SK-N-SH (cell line): ENCODE measurements at regions not wholly inside any gene's neighbourhood (a gene's known extent, or its start where the extent isn't known, plus 50 kb on each side); places are given as distances from the start of the nearest gene placed in this dataset.

ENCODE experiments used
- CTCF ChIA-PET: fragments of 300-600, 350-600 bp; formaldehyde crosslinking; extraction: SDS; loops from one replicate; lab custom pipeline; 2021; lab: Yijun Ruan, JAX
- POLR2A ChIA-PET: fragments of 350-600 bp; sonication (Branson Sonifier 250); formaldehyde crosslinking; extraction: SDS; loops from one replicate; lab custom pipeline; 2020; ENCODE audit warnings: antibody characterized with exemption, inconsistent platforms; lab: Yijun Ruan, JAX
- DNase-seq: peaks from one replicate; pipeline ENCODE4 v3.0.0; 2012
- H2AFZ ChIP-seq: fragments of 200-600 bp; sonication (generic); 2 replicates; pipeline ENCODE4 v1.8.1; 2016; ENCODE audit warnings: antibody characterized with exemption, mild to moderate bottlenecking, low read depth
- H3F3A ChIP-seq: fragments of 200-600 bp; sonication (generic); replicated peaks from 2 replicates; pipeline ENCODE3; 2016; ENCODE audit warnings: antibody characterized with exemption, mild to moderate bottlenecking; ENCODE audit not compliant: insufficient read depth
- H3K27ac ChIP-seq, 2 experiments: fragments of 200-500 bp in 1 of 2; fragments of 200-600 bp in 1 of 2; sonication (Bioruptor generic) in 1 of 2; sonication (generic), shearing (Covaris generic) in 1 of 2; 2 replicates each; pipeline versions ENCODE4 v1.5.1 to v1.6.1; 2014 to 2016; ENCODE audit warnings: low read depth in 2 of 2, inconsistent platforms in 1 of 2, low read length in 1 of 2, mild to moderate bottlenecking in 1 of 2, mixed read lengths in 1 of 2
- H3K27me3 ChIP-seq: fragments of 200-600 bp; sonication (generic), shearing (Covaris generic); 2 replicates; pipeline ENCODE4 v1.6.1; 2016; ENCODE audit warnings: mixed run types; ENCODE audit not compliant: insufficient read depth
- H3K36me3 ChIP-seq, 2 experiments: fragments of 200-500 bp in 1 of 2; fragments of 200-600 bp in 1 of 2; sonication (Bioruptor generic) in 1 of 2; sonication (generic) in 1 of 2; replicated peaks in 1 of 2; 2 replicates each; pipeline versions ENCODE3 to v1.5.1; 2014 to 2016; ENCODE audit warnings: low read length in 1 of 2, mild to moderate bottlenecking in 1 of 2; ENCODE audit not compliant: insufficient read depth in 2 of 2, control insufficient read depth in 1 of 2
- H3K4me1 ChIP-seq, 2 experiments: fragments of 200-500 bp in 1 of 2; fragments of 200-600 bp in 1 of 2; sonication (Bioruptor generic) in 1 of 2; sonication (generic), shearing (Covaris generic) in 1 of 2; 2 replicates each; pipeline versions ENCODE4 v1.5.1 to v1.6.1; 2014 to 2016; ENCODE audit warnings: low read depth in 1 of 2, low read length in 1 of 2, mixed run types in 1 of 2; ENCODE audit not compliant: insufficient read depth in 2 of 2, control insufficient read depth in 1 of 2
- H3K4me2 ChIP-seq: fragments of 200-600 bp; sonication (generic), shearing (Covaris generic); 2 replicates; pipeline ENCODE4 v1.6.1; 2017; ENCODE audit warnings: mixed run types
- H3K4me3 ChIP-seq, 2 experiments: fragments of 200-500 bp in 1 of 2; fragments of 200-600 bp in 1 of 2; sonication (Bioruptor generic) in 1 of 2; sonication (generic), shearing (Covaris generic) in 1 of 2; 2 replicates each; pipeline versions ENCODE4 v1.5.1 to v1.8.1; 2014 to 2016; ENCODE audit warnings: low read depth in 2 of 2, inconsistent platforms in 1 of 2, low read length in 1 of 2, mild to moderate bottlenecking in 1 of 2, mixed read lengths in 1 of 2, moderate library complexity in 1 of 2
- H3K79me2 ChIP-seq: fragments of 200-600 bp; sonication (generic); 2 replicates; pipeline ENCODE4 v1.8.1; 2017; ENCODE audit warnings: mild to moderate bottlenecking; ENCODE audit not compliant: insufficient read depth
- H3K9ac ChIP-seq: fragments of 200-600 bp; sonication (generic); 2 replicates; pipeline ENCODE4 v1.6.1; 2017; ENCODE audit warnings: mixed run types
- H3K9me2 ChIP-seq: fragments of 200-600 bp; sonication (generic); 2 replicates; pipeline ENCODE4 v1.6.1; 2017; ENCODE audit warnings: mixed run types
- H3K9me3 ChIP-seq: fragments of 200-600 bp; sonication (generic); 2 replicates; pipeline ENCODE4 v1.6.1; 2017; ENCODE audit warnings: mixed run types, mild to moderate bottlenecking, moderate library complexity
- H4K20me1 ChIP-seq: fragments of 200-600 bp; sonication (generic); 2 replicates; pipeline ENCODE4 v1.6.1; 2017; ENCODE audit warnings: mild to moderate bottlenecking, mixed run types; ENCODE audit not compliant: insufficient read depth
- EP300 ChIP-seq, 2 experiments: IDR thresholded peaks; 2 replicates each; pipeline versions ENCODE4 v1.4.0 to v1.6.1; 2012; ENCODE audit warnings: borderline replicate concordance in 1 of 2, low read depth in 1 of 2, low read length in 1 of 2
- IRF3 ChIP-seq: fragments of 150-350 bp; IDR thresholded peaks from 2 replicates; pipeline ENCODE4 v1.6.1; 2016; ENCODE audit warnings: mild to moderate bottlenecking, low read depth, low read length
- JUND ChIP-seq: IDR thresholded peaks from 2 replicates; pipeline ENCODE4 v1.4.0; 2012
- MAX ChIP-seq: IDR thresholded peaks from 2 replicates; pipeline ENCODE4 v1.4.0; 2012; ENCODE audit warnings: low read depth
- MEF2A ChIP-seq: IDR thresholded peaks from 2 replicates; pipeline ENCODE4 v1.4.0; 2012; ENCODE audit warnings: low read depth, borderline replicate concordance
- MXI1 ChIP-seq: IDR thresholded peaks from 2 replicates; pipeline ENCODE4 v1.6.1; 2012; ENCODE audit warnings: mild to moderate bottlenecking, low read depth, low read length, improper control_type of control experiment
- POLR2AphosphoS5 ChIP-seq: IDR thresholded peaks from 2 replicates; pipeline ENCODE4 v1.6.1; 2012; ENCODE audit warnings: low read depth, low read length
- USF2 ChIP-seq: fragments of 150-350 bp; IDR thresholded peaks from 2 replicates; pipeline ENCODE4 v1.6.1; 2017; ENCODE audit warnings: antibody characterized with exemption, low read length, low read depth, borderline replicate concordance
- YY1 ChIP-seq: IDR thresholded peaks from 2 replicates; pipeline ENCODE4 v1.4.0; 2012; ENCODE audit warnings: low read depth, mild to moderate bottlenecking
- ZBTB33 ChIP-seq: IDR thresholded peaks from 2 replicates; pipeline ENCODE4 v1.4.0; 2012; ENCODE audit warnings: low read depth, borderline replicate concordance
- WGBS: methylation state at CpG from one replicate; pipeline ENCODE4 v1.1.6; 2017; ENCODE audit warnings: low lambda C conversion rate; 5-methylcytosine and 5-hydroxymethylcytosine counted together
- TF ChIP-seq, protein P1 (sequence below): IDR thresholded peaks from 2 replicates; pipeline ENCODE4; 2012
- TF ChIP-seq, protein P2 (sequence below): fragments of 200-600 bp; sonication (generic); IDR thresholded peaks from 2 replicates; pipeline ENCODE4 v1.6.1; 2017; ENCODE audit warnings: antibody characterized with exemption, mild to moderate bottlenecking, moderate library complexity

- H3F3A ChIP-seq = no peaks in the 10 kb centered on the region
- H3K9me2 ChIP-seq = no peaks in the 10 kb centered on the region
- 22% methylated on average over 3 of the region's 3 CpGs for WGBS
- no peaks in the 10 kb centered on the region for H3K79me2 ChIP-seq
- no peak overlapping the region for H3K27ac ChIP-seq
- no peak overlapping the region for H3K4me2 ChIP-seq
- H3K4me3 ChIP-seq = no peak overlapping the region
- no peaks in the 10 kb centered on the region for H3K27me3 ChIP-seq
- no peaks in the 10 kb centered on the region for H4K20me1 ChIP-seq
- no peak overlapping the region for H2AFZ ChIP-seq
- H3K36me3 ChIP-seq = no peaks in the 10 kb centered on the region
- POLR2A ChIA-PET = no interaction called here
- CTCF ChIA-PET = no interaction called here
- H3K9me3 ChIP-seq = no peaks in the 10 kb centered on the region
- DNase-seq = no peak
- no peak for TF ChIP-seq EP300 (IDR thresholded peaks at IDR 0.05; ENCODE audit: borderline replicate concordance in 1 of 2, low read depth in 1 of 2, low read length in 1 of 2)
- TF ChIP-seq, protein P1, sequence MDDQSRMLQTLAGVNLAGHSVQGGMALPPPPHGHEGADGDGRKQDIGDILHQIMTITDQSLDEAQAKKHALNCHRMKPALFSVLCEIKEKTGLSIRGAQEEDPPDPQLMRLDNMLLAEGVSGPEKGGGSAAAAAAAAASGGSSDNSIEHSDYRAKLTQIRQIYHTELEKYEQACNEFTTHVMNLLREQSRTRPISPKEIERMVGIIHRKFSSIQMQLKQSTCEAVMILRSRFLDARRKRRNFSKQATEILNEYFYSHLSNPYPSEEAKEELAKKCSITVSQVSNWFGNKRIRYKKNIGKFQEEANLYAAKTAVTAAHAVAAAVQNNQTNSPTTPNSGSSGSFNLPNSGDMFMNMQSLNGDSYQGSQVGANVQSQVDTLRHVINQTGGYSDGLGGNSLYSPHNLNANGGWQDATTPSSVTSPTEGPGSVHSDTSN = no peak
- no peak for TF ChIP-seq MAX
- no peak for TF ChIP-seq MEF2A
- no peak for TF ChIP-seq USF2
- no peak for TF ChIP-seq ZBTB33
- TF ChIP-seq, protein P2, sequence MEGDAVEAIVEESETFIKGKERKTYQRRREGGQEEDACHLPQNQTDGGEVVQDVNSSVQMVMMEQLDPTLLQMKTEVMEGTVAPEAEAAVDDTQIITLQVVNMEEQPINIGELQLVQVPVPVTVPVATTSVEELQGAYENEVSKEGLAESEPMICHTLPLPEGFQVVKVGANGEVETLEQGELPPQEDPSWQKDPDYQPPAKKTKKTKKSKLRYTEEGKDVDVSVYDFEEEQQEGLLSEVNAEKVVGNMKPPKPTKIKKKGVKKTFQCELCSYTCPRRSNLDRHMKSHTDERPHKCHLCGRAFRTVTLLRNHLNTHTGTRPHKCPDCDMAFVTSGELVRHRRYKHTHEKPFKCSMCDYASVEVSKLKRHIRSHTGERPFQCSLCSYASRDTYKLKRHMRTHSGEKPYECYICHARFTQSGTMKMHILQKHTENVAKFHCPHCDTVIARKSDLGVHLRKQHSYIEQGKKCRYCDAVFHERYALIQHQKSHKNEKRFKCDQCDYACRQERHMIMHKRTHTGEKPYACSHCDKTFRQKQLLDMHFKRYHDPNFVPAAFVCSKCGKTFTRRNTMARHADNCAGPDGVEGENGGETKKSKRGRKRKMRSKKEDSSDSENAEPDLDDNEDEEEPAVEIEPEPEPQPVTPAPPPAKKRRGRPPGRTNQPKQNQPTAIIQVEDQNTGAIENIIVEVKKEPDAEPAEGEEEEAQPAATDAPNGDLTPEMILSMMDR = no peak
- TF ChIP-seq MXI1 = no peak
- TF ChIP-seq POLR2AphosphoS5 = no peak
- no peak for TF ChIP-seq IRF3
- TF ChIP-seq JUND = no peak
- TF ChIP-seq YY1 = no peak
- no peak overlapping the region for H3K9ac ChIP-seq
- H3K4me1 ChIP-seq = no peaks in the 10 kb centered on the region
Observed at GRCh38 chr16:26970292-26970691, 96.4 kb upstream of the C16orf82 start.
